ENCODE measurements at regions not wholly inside any gene's neighbourhood (a gene's known extent, or its start where the extent isn't known, plus 50 kb on each side); places are given as distances from the start of the nearest gene placed in this dataset.

GRCh38 chr9:38313421-38313820, 79.1 kb upstream of the ALDH1B1 start:
- no peak for DNase-seq (ENCODE audit: low spot score)

- DNase-seq (ENCODE audit: low spot score) = no peak
These were observed 80.1 kb upstream of the ALDH1B1 start for GRCh38 chr9:38312406-38312805.

- DNase-seq (ENCODE audit: low spot score) = no peak
These were observed 80.9 kb upstream of the ALDH1B1 start for GRCh38 chr9:38311382-38312270.

- no peak for DNase-seq (ENCODE audit: low spot score)
These were observed 82.9 kb upstream of the ALDH1B1 start for GRCh38 chr9:38309324-38310195.

- no peak for DNase-seq (ENCODE audit: low spot score)
These were observed 84.4 kb upstream of the ALDH1B1 start for GRCh38 chr9:38308136-38308535.

GRCh38 chr9:38306899-38307298, 85.6 kb upstream of the ALDH1B1 start:
- no peak for DNase-seq (ENCODE audit: low spot score)

GRCh38 chr9:38305582-38305981, 86.9 kb upstream of the ALDH1B1 start:
- no peak for DNase-seq (ENCODE audit: low spot score)

- no peak for DNase-seq (ENCODE audit: low spot score)
These were observed 91.0 kb upstream of the ALDH1B1 start for GRCh38 chr9:38301376-38302106.

GRCh38 chr9:38299856-38300255, 92.6 kb upstream of the ALDH1B1 start:
- no peak for DNase-seq (ENCODE audit: low spot score)

GRCh38 chr9:38298904-38299303, 93.6 kb upstream of the ALDH1B1 start:
- no peak for DNase-seq (ENCODE audit: low spot score)

GRCh38 chr9:38298503-38298902, 94.0 kb upstream of the ALDH1B1 start:
- DNase-seq (ENCODE audit: low spot score) = peak; percentile 7

GRCh38 chr9:38296807-38297206, 95.7 kb upstream of the ALDH1B1 start:
- no peak for DNase-seq (ENCODE audit: low spot score)

GRCh38 chr9:38295764-38296163, 96.7 kb upstream of the ALDH1B1 start:
- no peak for DNase-seq (ENCODE audit: low spot score)

GRCh38 chr9:38294220-38294960, 98.1 kb upstream of the ALDH1B1 start:
- DNase-seq (ENCODE audit: low spot score) = no peak

GRCh38 chr9:38293022-38293421, 99.5 kb upstream of the ALDH1B1 start:
- no peak for DNase-seq (ENCODE audit: low spot score)

- no peak for DNase-seq (ENCODE audit: low spot score)
These were observed 100.0 kb upstream of the ALDH1B1 start for GRCh38 chr9:38292480-38292879.

- no peak for DNase-seq (ENCODE audit: low spot score)
These were observed 102.6 kb upstream of the ALDH1B1 start for GRCh38 chr9:38289866-38290245.

GRCh38 chr9:38289236-38289865, 103.2 kb upstream of the ALDH1B1 start:
- no peak for DNase-seq (ENCODE audit: low spot score)

- no peak for DNase-seq (ENCODE audit: low spot score)
These were observed 104.0 kb upstream of the ALDH1B1 start for GRCh38 chr9:38288502-38288901.

- no peak for DNase-seq (ENCODE audit: low spot score)
These were observed 105.0 kb upstream of the ALDH1B1 start for GRCh38 chr9:38287420-38287985.

- DNase-seq (ENCODE audit: low spot score) = no peak
These were observed 105.7 kb upstream of the ALDH1B1 start for GRCh38 chr9:38286766-38287165.

All from globus pallidus (tissue), 1 donor.